HG02588 (cell line): ENCODE measurements at regions not wholly inside any gene's neighbourhood (a gene's known extent, or its start where the extent isn't known, plus 50 kb on each side); places are given as distances from the start of the nearest gene placed in this dataset.

Source experiments
- ATAC-seq: cut with Tn5 transposase; IDR thresholded peaks from one replicate; pipeline ENCODE4 v1.9.1; 2021; ENCODE audit warnings: mild to moderate bottlenecking, moderate library complexity; ENCODE audit not compliant: unreplicated experiment

DNA sequence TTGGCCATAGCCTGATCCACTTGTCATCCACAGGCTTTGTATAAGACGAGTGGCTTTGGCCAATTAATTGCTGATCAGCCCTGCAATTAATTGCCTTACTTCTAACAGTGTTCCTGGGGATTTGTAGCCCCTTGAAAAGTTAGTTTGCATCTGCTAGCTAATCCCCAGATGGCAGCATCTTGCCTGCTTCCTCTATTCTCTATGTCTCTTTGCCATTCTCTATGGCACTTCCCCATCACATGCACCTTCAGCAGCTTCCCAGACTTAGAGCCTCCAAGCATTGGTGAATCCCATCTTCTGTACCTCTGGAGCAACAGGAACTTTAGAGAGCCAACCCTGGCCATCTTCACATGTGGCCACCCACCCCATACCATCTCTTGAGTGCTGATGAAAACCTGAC lies 197.0 kb upstream of the DMAC1 start:
- ATAC-seq, result no peak

DNA sequence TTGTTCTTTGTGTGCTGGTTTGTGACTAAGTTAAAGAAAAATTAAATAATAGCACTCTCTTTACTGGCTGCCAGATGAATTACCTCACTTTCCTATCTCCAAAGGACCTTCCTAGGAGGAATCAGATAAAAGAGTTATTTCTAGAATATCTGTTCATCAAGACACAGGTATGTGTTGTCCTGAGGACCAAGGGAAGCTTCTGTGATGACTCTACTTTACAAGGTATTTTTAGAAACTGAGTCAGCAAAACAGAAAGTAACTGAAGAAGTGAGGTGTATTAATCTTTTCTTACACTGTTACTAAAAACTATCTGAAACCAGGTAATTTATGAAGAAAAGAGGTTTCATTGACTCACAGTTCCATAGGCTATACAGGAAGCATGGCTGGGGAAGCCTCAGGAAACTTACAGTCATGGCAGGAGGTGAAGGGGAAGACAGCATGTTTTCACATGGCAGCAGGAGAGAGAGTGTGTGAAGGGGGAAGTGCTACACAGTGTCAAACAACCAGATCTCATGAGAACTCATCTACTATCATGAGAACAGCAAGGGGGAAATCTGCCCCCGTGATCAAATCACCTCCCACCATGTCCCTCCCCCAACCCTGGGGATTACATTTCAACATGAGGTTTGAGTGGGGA lies 189.2 kb upstream of the DMAC1 start:
- no peak for ATAC-seq

DNA sequence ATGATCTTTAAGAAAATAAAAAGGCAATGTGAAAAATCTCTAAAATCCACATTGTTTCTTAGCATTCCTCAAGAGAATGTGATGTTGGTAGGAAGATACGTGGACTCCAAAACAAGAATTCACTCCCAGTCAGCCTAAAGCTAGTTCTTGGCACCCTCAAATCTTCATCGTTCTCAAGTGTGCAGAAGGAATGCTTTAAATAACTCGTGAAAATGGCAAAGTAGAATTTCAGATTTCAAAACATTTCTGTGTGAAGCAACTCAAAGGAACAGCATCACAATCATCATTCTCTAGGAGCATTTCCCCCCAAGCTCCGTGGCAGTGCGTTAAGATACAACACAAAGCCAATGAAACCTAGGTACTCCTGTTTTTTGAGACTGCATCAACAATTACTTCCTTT lies 185.1 kb upstream of the DMAC1 start:
- no peak for ATAC-seq

DNA sequence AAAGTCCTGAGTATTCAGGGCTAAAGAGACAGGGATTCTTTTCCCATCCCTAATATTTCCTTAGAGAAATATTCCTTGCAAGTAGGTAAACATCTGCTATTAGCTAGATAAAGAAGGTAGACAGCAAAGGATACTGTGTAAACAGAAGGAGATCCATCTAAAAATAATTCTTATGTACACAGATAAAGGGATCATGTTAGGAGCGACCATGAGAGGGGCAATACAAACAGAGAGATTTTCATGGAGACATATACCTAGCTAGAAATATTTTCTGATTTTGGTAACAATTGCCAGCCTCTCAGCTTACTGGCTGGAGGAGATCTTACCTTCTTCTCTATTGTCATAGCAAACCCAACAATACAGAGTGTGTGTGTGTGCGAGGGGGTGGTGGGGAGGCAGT lies 184.6 kb upstream of the DMAC1 start:
- no peak for ATAC-seq

DNA sequence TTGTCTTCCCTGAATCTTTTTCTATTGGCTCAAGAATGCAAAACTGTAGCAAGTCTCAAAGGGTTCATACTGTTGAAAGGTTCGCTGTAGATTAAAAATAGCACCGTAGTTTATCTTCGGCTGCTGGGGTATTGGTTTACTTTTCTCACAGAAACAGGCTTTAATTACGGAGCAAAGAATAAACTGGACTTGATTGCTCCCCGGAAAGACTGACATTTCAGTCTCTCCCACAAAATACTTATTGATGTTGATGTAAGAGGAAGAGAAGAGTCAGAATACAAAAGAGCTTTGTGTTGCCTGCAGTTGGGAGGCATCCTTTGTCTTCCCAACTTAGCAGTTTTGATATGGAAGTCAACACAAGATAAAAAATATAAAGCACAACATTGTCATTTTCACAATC lies 183.9 kb upstream of the DMAC1 start:
- ATAC-seq, result no peak

DNA sequence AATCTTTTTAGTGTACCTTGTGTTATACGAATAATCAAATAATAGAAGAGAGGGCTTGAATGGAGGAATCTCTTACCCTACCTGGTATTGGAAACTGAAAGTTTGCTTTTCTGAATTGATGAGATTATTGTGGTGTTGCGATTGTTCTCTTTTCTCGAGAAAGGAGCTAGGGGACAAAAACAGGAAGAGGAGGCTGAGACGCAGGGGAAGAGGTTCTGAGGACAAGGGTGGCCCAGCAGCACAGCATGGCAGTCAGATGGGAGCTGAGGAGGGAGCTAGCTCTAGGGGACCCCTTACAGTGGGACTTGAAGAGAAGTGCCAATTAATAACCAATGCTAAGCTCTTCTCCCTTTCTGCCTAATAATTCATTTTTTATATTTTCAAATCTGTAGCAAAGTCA lies 183.3 kb upstream of the DMAC1 start:
- no peak for ATAC-seq

DNA sequence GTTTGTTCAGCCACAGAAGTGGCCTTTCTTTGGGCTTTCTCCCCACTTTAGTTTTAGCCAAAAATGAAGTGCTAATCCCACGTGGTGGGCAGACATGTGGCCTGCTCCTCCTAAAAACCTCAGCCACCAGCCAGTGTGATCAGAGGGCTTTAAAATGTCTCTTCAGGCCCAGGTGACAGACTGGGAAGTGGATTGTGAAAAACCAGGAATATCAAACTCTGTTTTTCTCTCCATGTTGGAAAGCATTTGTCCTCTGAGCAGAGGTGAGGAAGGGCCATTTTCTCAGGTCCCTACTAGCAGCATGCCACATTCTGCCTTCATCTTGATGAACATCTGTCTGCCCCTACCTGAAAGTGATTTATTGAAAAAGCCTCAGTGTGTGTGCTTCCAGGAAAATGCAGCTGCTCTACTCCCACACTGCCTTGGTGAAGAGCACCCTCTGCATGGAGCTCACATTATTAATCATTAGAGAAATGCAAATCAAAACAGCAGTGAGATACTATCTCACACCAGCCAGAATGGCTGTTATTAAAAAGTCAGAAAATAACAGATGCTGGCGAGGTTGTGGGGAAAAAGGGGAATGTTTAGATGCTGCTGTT lies 181.2 kb upstream of the DMAC1 start:
- ATAC-seq, result no peak

DNA sequence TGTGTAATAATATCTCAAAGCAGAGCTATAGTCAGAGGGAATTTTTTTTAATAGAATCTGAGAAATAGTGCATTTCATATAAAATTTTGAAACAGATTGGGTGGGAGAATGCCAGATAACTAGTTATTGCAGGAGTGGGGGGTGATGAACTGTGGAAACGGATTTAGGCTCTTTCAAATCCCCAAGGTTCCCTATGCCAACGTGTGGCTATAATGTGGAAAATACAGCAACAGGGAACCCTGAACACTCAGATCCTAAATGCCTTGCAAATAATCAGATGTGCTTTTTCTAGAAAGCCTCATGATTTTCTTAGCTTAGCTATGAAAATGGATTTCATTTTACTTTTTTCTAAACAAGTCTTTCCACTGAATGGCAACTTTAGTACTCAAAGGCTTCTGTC lies 180.5 kb upstream of the DMAC1 start:
- ATAC-seq, result no peak

DNA sequence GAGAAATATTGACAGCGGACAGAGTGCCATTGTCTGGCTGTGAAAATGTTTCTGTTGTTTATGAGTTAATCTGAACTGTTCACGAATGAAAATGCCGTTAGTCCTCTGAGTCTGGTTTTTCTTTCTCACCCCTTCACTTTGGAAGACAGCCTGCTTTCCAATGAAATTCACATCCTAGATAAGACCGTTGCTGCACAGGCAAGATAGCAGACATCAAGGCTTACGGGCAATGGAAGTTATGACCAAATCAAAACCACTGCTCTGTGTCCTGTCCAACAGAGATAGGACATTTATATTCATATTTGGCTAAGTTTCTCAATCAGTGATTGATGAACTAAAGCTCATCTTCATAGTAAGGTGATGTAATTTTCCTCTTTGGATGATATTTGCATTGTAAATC lies 180.0 kb upstream of the DMAC1 start:
- ATAC-seq, result no peak

DNA sequence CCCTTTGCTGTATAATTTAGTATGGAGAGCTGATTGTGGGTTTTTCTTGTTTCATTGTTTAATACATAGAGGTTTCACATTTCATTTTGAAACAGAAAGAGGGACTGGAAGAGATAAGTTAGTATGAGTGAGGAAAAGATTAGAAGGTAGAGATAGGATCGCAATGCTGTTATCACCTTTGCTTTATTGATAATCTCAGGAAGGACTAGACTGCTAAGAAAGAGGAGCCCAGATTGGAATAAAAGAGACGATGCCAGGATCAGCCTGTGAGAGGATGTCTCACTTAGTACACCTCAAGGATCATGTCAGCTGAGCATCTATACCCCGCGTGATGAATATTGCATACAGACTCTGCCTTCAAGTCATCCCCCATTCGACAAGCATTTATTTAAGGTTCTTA lies 178.0 kb upstream of the DMAC1 start:
- no peak for ATAC-seq

DNA sequence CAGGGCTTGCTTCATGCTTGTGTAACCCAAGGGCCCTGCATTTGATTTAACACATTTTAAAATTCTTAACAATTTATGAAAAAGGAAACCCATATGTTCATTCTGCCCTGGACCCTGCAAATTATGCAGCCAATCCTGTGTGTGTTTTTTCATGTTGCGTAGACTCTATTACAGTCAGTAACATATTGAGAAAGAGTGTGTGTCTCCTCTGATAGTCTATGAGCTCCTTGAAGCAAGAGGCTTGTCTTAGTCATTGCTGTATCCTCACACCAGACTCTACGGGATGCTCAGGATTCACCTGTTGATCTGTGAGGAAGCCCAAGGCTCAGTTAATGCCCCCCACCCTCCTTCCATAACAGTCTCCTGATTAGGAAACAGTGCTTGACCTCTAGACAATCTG lies 177.3 kb upstream of the DMAC1 start:
- no peak for ATAC-seq

DNA sequence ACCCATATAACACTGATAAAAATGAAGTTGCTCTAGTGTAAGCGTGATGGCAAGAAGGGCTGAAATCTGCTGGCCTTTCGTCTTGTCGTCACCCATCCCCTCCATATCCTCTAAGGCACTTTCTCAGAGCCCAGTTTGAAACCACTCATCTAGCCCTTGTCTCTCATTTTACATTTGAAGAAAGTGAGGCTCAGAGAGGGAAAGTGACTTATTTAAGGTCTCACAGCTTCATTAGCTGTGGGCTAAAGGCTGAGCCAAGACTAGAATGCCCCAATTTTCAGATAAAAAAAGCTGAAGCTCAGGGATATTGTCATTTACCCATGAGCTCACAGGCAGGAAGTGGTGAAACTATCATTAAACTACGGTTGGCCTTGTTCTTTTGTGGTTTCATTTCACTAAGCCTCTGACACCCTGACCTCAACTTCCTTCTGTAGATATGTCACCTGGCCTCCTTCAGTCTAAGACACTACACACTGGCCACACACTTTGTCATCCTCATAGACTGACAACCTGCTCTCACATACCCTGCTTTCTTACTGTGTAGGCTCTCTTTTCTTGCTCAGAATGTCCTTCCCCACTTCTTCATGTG lies 176.7 kb upstream of the DMAC1 start:
- ATAC-seq, result peak; percentile 98

DNA sequence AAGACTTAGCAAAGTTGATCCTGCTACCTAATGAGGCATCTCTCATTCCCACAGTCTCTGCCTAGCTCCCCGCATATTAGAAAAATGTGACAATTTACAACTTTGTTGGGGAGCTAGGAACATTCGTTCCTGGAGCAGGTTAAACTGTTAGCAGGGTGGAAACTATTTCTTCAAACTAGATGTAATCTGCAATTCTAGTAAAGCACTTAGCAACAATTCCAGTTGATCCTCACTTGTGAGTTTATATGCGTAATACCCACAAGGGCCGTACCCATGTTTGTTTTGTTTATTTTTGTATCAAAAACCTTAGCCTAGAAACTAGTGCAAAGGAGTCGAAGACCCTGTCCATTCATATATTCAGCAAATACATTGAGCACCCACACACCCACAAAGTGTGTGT lies 175.8 kb upstream of the DMAC1 start:
- ATAC-seq, result no peak

DNA sequence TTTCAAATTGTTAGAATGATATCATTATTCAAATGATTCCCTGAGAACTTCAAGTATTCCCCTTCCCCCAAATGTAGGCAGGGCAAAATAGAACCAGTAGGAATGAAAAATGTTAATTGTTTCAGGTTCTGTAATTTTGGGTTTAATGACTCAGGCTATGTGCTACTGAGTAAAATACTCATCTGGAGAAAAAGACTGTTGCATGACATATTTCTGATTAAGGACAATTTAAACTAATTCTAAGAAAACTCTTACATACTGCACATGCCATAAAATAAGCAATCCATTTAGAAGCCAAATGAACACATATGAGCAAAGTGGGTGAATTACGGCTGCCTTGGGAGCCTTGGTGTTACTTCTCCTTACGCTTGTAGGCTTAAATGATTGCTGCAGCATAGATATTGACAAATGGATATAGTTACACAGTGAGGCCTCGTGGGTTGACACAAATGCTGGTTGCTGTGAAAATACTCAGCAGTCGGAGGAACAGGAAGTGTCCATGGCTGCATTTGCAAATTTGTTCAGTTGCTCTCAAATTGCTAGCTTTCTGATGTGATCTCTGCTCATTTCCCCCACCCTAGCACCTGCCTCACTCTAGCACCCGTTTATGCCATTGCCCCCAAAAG lies 174.9 kb upstream of the DMAC1 start:
- no peak for ATAC-seq

DNA sequence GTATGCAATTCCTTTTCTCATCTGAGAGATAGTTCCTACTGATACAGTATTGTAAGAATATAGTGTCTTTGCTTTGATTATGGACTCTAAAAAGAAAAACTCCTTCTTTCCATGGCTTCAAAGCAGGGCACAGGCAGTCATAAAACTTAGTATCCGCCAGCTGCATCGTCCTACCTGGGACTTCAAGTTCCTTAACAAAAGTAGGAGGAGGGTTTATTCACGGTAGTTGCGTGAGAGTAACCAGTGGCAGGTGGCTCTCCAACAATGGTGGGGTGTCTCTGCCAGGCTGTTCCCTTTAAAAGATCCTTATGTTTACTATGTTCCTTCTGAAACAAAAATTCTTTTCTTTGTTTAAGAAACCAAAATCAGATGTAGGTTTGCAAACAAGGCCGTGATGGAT lies 173.5 kb upstream of the DMAC1 start:
- ATAC-seq, result no peak

DNA sequence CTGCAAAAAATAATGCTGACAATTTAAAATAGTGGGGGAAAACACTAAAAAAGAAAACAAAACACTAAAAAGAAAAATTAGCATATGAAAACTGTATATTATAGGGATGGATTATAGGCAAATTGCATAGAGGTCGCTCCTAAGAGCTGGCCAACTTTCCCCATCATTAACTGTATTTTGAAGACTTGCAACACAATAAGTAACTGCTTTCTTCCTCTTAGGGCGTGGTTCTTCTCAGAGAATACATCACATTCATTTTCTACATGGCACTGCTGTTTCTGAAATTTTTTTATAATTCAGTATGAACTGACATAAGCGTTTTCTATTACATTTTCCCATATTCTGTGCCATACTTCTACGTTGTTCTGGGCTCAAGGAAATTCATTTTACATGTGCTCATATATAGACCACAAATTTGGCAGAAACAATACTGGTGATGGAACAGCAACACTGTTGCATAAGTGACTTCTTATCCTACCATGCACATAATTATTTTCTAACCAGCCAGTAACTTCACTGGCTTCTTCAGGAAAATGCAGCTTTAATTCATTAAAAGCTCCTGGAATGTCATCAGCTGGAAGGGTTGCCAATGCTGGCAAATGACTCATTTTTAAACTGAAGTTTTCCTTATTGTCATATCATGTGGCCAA lies 171.2 kb upstream of the DMAC1 start:
- no peak for ATAC-seq

DNA sequence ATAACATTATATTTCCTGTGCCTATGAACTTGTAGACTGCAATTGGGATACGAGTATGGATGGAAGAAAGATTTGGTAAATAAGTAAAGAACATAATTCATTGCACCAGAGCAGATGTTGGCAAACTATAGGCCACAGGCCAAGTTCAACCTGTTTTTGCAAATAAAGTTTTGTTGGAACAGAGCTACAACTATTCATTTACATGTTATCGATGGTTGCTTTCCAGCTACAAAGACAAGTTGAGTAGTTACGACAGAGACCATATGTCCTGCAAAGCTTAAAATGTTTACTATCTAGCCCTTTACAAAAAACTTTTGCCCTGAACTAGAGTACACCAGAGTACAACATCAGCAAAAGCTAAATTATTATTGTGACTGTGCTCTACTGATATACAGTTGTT lies 169.1 kb upstream of the DMAC1 start:
- ATAC-seq, result no peak

DNA sequence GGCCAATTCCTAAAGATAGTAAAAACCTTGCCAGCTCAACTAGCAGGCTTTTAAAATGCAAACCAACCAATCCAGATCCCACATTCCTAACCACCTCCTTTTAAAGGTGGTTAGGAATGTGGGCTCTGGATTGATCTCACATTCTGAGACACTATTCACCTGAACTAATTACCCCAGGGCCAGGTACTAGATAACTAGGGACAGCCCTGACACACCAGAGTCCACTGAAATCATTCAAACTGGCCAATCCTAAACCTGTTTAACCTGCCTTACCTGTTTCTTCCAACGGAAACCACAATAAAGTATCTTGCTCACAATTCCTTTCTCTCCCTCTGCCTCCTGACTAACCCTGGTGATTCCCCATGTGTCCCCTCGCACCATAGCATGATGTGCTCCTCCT lies 168.3 kb upstream of the DMAC1 start:
- no peak for ATAC-seq

DNA sequence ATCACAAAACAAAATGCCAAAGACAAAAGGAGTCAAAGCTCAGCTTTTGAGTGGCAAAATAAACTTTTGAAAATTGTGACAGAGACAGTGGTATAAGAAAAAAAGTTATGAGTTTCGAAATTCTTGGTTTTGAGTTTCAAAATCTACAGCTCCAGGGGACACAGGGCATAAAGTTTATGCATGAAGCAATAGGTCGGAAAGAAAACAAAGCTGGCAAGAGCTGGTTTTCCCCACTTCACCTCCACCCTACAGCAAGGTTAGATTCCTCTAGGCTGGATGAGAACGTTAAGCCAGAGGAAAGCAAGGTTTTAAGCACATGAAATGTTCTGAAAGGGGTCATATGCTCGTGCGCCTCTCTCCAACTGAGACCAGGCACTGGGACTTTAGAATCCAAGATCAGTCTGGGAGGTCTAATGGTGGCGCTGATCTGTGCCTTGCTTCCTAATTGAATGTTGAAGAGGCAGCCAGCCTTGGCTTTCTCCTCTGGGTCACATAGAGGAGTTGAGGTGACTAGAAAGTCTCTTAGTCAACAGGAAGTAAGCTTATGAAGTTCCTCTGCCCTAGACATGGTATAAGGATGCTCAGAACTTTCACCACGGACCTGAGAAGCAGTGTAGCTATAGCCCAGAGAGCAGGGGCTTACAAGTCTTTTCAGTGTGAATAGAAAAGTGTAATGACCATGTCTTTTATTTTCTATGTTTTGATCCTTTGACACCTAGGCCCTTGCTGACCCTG lies 167.7 kb upstream of the DMAC1 start:
- ATAC-seq, result no peak

DNA sequence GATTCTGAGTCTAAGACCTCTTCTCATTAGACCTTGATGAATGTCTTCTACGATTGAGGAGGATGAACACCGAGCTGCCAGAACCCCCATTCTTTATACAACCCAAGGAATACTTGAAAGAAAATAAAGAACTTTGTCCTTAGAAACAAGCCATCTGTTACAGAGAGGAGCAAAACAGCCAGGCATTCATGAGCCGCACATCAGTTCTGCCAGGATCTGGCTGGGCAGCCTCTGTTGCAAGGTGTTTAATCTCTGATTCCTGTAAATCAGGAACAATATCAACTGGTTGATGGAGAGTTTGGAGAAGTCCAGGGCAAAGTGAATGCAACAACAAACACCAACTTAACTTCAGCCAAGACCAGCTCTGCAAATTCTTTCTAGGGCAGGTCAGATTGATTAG lies 165.5 kb upstream of the DMAC1 start:
- ATAC-seq, result no peak

DNA sequence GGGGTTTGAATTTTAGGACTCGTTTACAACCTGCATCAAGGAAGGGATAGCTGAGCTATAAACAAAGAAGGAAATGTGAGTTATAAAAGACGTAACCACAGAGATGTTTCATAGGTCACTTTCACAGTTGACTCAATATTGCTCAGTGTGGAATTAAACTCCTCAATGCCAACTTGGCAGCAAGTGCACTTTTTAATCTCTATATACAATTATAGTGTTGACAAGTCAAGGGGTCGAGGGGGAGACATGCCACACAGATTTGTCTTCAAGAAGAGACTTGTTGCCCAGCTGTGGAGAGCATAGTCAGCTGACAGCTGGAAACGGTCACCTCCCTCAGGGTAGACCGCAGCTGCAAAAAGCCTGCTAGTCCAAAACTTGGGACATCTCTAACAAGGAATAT lies 163.4 kb upstream of the DMAC1 start:
- no peak for ATAC-seq
